HT-29 (cell line): ENCODE measurements at regions not wholly inside any gene's neighbourhood (a gene's known extent, or its start where the extent isn't known, plus 50 kb on each side); places are given as distances from the start of the nearest gene placed in this dataset.
"Not testable (repeated sequence)": the region's sequence is repeated elsewhere in the genome, so short reads cannot be mapped to it uniquely, and the experiment has no call there.

Experiments
- DNase-seq: peaks from one replicate; pipeline ENCODE4 v3.0.0-alpha.2; 2015; ENCODE audit warnings: low spot score

DNA sequence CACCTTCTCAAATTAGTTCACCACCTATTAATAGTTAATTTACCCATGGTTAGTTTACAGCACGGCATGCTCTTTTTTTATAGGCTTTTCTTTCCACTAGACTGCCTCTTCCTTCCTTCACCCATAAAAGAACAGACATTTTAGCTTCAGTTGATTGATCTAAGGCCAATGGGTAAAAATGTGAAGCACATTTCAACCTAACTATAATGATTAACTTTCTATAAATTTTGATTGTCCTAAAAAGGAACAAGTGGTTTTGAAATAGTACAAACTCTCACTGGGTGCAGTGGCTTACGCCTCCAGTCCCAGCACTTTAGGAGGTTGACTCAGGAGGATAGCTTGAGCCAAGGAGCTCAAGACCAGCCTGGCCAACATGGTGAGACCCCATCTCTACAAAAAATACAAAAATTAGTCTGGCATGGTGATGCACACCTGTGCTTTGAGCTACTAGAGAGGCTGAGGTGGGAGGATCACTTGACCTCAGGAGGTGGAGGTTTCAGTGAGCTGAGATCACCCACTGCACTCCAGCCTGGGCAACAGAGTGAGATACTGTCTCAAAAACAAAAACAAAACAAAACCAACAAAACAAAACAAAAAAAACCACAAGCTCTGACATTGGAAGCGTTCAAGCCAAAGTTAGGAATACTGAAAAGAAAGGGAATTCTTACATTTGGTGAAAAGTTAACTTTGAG lies 89.9 kb upstream of the FAT1 start:
- peak; percentile 61 for DNase-seq

- DNase-seq, result no peak
Observed at GRCh38 chr4:186814535-186815070, 90.9 kb upstream of the FAT1 start.

GRCh38 chr4:186819342-186820086 lies 95.9 kb upstream of the FAT1 start:
- no peak for DNase-seq

GRCh38 chr4:186820391-186820891 lies 96.8 kb upstream of the FAT1 start:
- DNase-seq, result peak; percentile 69

- DNase-seq, result no peak
Observed at GRCh38 chr4:186823989-186824388, 100.3 kb upstream of the FAT1 start.

GRCh38 chr4:186825069-186825468 lies 101.4 kb upstream of the FAT1 start:
- DNase-seq, result no peak

- DNase-seq, result no peak
Observed at GRCh38 chr4:186826006-186826405, 102.3 kb upstream of the FAT1 start.

DNA sequence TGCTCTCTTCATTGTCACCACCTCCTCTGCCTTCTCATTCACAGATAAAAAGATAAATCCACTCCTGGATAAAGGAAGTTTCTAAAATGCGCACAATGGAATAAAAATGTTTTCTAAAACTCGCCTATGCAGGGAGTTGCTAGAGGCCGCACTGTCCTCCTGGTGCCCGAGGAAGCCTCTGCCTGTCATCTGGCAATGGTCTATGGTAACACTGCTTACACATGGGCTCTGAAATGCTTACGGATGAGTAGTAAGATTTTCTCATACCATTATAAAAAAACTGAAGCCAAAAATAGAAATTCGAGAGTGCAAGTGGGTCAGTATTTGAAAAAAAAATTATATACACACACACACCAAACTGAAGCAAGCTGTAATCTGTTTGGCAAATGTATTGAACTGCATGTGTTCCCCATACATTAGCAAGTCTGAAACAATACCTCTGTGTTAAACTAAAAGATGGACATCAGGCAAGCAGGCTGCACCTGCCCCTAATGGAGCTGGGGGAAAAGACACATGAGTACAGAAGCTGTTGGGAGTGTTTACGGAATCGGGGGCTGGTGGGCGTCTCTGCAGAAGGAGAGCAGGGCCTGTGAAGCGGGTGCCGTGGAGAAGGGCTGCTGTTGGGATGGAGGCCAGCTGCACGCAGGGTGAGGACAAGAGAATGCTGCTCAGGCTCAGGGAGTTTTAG lies 103.3 kb upstream of the FAT1 start:
- DNase-seq, result no peak

DNA sequence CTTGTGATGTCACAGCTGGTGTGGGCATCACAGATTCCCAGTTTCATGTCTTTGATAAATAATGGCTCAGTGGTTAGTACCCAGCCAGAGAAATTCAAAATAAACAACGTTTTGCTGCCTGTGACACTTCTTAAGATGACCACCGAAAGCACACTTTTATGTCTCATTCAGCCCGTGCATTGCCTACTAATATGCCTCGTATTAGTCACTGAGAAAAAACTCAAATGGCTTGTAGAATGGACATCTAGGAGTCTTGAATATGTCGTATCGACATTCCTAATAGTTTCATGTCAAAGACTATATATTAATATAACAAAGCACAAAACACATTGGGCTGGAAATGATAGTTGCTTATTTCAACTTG lies 103.9 kb upstream of the FAT1 start:
- DNase-seq, result no peak

- no peak for DNase-seq
Observed at GRCh38 chr4:186829097-186829496, 105.4 kb upstream of the FAT1 start.

GRCh38 chr4:186829740-186830449 lies 106.2 kb upstream of the FAT1 start:
- DNase-seq, result peak; percentile 30

DNA sequence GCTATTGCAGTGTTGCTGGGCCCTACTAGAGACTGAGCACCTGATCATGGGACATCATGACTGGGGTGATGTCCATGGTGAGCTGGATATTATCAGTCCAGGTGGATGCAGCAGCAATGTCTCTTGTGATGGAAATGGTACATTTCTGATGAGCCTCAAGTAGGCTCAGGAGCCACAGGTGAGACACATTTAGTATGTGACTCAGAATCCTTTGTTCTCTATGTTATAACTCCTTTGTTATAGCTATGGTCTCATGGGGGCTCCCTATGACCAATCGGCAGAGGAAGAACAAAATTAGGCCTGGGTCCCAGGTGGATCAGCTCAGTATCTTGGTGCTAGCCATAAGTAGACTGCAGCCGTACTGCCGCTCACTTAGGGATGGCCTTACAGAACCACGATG lies 107.9 kb upstream of the FAT1 start:
- DNase-seq, result no peak

DNA sequence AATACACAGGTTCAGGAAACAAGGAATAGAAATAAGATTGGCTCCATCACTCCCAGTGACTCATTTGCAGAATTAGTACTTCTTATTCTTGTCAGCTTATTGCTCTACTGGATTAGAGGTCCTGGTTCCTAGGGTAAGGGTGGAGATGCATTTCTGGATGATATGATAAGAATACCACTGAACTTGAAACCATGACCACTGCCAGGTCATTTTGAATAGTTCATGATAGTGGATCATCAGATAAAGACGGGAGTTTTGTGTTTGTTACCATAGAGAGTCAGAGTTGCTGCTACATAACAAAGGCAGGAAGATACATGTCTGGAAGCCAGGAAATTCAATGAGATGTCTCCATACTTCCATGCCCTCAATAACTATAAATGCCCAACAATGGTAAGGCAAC lies 109.2 kb upstream of the FAT1 start:
- DNase-seq, result no peak

DNA sequence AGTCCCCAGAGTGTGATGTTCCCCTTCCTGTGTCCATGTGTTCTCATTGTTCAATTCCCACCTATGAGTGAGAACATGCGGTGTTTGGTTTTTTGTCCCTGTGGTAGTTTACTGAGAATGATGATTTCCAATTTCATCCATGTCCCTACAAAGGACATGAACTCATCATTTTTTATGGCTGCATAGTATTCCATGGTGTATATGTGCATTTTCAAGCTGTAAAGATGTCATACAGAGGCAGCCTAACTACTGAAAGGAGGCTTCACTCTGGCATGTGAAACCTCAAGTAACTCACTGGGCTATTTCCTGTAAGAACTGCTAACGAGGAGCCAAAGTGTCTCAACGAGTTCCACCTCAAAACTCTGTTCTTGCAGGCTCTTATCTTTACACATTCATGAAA lies 113.8 kb upstream of the FAT1 start:
- not testable (repeated sequence) for DNase-seq

DNA sequence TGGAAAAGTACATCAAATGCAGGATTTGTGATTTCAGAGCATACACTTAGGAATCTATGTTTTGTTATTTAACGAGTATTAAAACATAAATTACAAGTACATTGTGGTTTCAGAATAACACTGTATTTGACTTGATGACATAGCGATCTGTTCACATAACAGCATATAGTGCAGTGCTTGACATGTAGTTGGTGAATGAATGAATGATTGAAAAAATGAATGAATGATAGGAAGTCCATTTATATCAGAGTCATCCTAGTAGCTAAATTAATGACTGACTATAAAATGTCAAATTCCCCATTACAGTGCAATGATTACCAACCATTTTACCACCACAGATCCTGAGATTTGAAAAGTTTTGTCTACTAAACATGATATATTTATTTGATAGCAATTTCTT lies 114.6 kb upstream of the FAT1 start:
- no peak for DNase-seq

DNA sequence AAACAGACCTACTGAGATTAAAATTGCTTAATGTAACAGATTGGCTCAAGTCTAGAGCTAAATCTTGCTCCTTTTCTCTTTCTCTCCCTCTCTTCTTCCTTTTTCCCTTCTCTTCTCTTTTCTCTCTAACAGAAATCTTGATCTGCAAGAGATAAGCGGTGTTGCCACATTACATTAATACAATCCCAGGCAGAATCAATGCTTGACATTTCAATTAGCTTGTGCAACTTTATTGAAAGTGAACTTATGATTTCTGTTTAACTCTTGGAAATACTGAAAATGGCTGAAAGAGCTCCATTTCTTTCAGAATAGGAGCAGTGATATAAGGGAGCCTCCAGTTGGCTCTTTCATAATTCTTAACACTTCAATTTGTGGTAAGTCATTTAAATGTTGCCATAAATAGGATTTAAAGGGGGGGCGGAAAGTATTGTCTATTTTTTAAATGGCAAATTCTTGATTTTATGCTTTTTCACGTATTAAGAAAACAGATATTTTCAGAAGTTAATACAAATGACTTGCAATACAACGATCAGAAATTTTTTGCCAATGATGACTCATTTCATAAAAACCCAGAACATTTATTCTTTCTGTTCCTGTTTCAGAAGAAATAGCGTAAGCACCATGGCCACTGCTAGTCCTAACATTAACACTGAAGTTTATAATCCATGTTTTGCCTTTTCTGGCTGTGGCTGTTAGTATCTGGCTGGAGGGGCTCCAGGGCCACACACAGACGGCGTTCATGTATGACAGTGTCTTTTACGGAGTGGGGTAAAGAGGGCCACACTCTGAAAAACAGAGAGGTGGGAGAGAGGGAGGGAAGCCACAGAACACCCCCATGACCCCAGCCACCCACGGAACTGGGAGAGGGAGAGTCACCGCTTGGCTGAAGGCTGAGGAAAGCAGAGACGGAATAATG lies 115.7 kb upstream of the FAT1 start:
- peak; percentile 50 for DNase-seq

- DNase-seq, result no peak
Observed at GRCh38 chr4:186840222-186840701, 116.6 kb upstream of the FAT1 start.

- DNase-seq, result no peak
Observed at GRCh38 chr4:186840771-186841301, 117.2 kb upstream of the FAT1 start.

GRCh38 chr4:186844059-186844681 lies 120.5 kb upstream of the FAT1 start:
- DNase-seq, result peak; percentile 57
